HUES64 (cell line): ENCODE measurements at regions not wholly inside any gene's neighbourhood (a gene's known extent, or its start where the extent isn't known, plus 50 kb on each side); places are given as distances from the start of the nearest gene placed in this dataset.
"Not testable (repeated sequence)": the region's sequence is repeated elsewhere in the genome, so short reads cannot be mapped to it uniquely, and the experiment has no call there.

Experiments
- H3K27ac ChIP-seq: 2 replicates; pipeline ENCODE4 v1.7.0; 2013; ENCODE audit warnings: low read depth, low read length, inconsistent platforms
- H3K27me3 ChIP-seq: 2 replicates; pipeline ENCODE4 v1.6.1; 2013; ENCODE audit warnings: mild to moderate bottlenecking, low read length; ENCODE audit not compliant: insufficient read depth
- H3K36me3 ChIP-seq: 2 replicates; pipeline ENCODE4 v1.6.1; 2013; ENCODE audit warnings: mild to moderate bottlenecking, low read length; ENCODE audit not compliant: insufficient read depth
- H3K4me1 ChIP-seq: 2 replicates; pipeline ENCODE4 v1.6.1; 2013; ENCODE audit warnings: mild to moderate bottlenecking, low read length, moderate library complexity; ENCODE audit not compliant: insufficient read depth
- H3K4me3 ChIP-seq: 2 replicates; pipeline ENCODE4 v1.5.1; 2013; ENCODE audit warnings: mild to moderate bottlenecking, low read length, moderate library complexity
- H3K9ac ChIP-seq: 2 replicates; pipeline ENCODE4 v1.6.1; 2013; ENCODE audit warnings: mild to moderate bottlenecking, low read depth, low read length
- H3K9me3 ChIP-seq: 2 replicates; pipeline ENCODE4 v1.6.1; 2013; ENCODE audit warnings: low read depth, low read length; ENCODE audit not compliant: insufficient read depth
- WGBS: fragments of 150-250, 120-280 bp; methylation state at CpG from one replicate; pipeline ENCODE4 v1.1.7; 2013; ENCODE audit warnings: missing lambda C conversion rate; 5-methylcytosine and 5-hydroxymethylcytosine counted together

DNA sequence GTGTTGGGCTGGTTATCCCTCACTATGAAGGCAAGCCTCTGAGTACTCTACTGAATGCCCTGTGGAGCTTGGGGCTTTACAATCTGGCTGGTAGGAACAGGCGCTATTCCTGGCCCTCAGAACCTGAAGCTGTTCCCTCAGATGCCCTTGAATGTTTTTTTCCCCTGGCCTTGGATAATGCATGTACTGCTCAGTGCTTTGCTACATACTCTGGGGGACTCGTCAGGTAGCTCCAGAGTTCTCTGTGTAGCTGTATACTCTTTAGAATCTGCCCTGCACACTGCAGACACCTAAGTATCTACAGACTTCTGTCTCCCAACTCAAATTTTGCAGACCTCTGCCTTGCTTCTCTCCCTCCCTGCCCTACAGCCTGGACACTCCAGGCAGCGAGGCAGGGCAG lies 93.2 kb downstream of the PROP1 start:
- H3K4me1 ChIP-seq, H3K27me3 ChIP-seq, H3K9ac ChIP-seq, H3K9me3 ChIP-seq, H3K27ac ChIP-seq, H3K4me3 ChIP-seq, H3K36me3 ChIP-seq: not testable (repeated sequence)
- 67% methylated on average over 1 of the region's 3 CpGs for WGBS

DNA sequence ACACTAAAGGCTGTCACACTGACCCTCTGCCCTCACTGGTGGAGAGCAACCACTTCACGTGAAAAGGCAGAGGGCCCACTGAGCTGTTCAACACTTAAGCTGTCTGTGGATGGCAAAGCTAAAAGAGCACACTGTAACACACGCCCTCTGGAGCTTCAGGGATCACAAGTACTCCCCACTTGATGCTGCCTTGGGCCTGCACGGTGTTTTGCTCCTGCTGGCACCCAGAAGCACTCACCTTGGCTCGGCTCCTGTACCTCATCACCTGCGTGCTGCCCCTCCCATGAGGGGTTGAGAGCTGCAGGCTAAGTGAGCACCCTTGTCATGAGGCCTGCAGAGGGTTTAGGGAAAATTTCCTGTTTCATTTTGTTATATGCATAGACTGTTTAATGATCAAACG lies 96.0 kb downstream of the PROP1 start:
- H3K36me3 ChIP-seq, H3K9me3 ChIP-seq, H3K27me3 ChIP-seq, H3K27ac ChIP-seq, H3K9ac ChIP-seq, H3K4me1 ChIP-seq, H3K4me3 ChIP-seq: not testable (repeated sequence)
- 88% methylated on average over 2 of the region's 6 CpGs for WGBS

DNA sequence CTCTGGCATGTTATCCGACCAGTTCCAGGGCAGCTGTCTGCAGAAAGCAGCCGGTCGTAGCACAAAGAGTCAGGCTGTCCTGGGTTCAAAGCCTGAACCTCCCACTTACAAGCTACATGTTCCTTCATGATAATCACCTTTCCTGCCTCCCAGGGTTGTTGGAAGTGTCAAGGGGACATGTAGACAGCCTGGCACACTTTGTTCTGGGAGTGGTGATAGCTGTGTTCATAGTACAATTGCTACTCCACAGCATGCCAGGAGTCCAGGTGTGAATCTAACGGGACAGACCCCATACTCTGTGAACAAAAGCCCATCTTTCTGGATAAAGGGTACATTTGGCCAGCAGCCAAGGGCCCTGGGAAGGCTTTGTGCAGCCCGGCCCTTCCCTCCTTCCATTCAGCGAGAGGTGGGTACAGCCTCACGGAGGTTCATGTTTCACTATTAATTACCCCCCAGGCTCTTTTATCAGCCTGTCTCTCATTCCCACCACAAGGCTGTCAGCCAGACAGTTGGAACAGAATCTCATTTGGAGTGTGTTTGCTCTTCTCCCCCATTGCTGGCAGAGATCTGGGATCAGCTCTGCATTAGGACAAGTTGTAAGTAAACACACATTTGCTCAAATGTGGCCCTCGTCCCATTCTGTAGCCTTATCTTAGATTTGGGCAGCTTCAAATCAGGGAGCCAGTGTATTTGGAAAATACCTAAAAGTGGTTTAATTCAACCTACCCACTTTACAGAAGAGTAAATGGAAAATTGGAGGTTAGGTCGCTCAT lies 101.2 kb downstream of the PROP1 start:
- no CpG with 5 or more reads among the region's 9 CpGs for WGBS
- not testable (repeated sequence) for H3K27me3 ChIP-seq, H3K9ac ChIP-seq, H3K9me3 ChIP-seq, H3K4me1 ChIP-seq, H3K27ac ChIP-seq, H3K36me3 ChIP-seq, H3K4me3 ChIP-seq

DNA sequence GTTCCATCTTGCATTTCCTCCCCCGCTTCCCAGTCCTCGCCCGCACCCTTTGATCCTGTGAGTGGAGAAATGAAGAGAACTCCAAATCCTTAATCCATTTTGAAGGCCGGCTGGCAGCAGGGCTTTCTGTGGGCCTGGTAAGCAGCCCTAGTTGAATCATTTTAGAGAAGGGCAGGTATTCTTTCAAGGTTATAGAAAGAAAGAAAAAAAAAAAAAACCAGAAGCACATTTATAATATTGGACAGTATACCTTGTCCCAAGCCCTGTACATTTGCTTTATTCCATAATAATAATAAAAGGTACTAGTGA lies 103.7 kb downstream of the PROP1 start:
- not testable (repeated sequence) for H3K36me3 ChIP-seq, H3K4me3 ChIP-seq, H3K27ac ChIP-seq, H3K9ac ChIP-seq, H3K27me3 ChIP-seq, H3K9me3 ChIP-seq, H3K4me1 ChIP-seq
- WGBS, result 100% methylated on average over 3 of the region's 4 CpGs

DNA sequence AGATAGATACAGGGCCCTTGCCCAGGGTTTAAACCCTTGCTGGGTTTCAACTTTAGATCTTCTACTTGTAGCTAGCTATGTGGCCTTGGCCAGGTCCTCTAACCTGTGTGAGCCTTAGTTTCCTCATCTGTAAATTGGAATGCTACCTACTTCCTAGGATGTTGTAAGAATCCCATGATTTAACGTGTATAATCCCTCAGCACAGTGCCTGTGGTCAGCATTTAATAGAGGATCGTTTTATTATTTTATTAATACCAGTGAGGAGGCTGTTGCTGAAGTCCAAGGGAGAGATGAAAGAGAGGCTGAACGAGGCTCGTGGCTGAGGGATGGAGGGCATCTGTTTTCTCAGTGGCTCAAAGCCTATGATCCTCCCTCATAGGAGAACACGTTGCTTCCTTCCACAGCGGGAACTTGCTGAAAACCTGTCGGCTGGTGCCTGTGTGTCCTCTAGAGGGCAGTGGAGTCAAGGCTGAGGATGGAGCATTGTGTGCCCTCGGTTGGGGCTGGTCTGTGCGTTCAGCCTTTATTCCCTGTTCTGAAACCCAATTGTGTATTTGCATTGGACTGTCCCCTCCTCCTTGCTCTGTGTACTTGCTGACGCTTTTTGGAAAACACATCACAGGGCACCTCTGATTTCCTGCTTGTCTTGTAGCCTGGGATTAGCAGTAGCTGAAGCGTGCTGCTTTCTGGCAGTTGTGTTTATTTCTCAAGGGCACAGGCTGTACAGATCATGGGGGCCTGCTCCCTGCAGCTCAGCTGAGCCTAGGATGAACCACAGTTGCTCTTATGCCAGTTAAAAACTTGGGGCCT lies 104.3 kb downstream of the PROP1 start:
- not testable (repeated sequence) for H3K27ac ChIP-seq, H3K27me3 ChIP-seq, H3K9ac ChIP-seq, H3K36me3 ChIP-seq, H3K4me1 ChIP-seq, H3K4me3 ChIP-seq, H3K9me3 ChIP-seq
- WGBS, result 0% methylated on average over 1 of the region's 11 CpGs

DNA sequence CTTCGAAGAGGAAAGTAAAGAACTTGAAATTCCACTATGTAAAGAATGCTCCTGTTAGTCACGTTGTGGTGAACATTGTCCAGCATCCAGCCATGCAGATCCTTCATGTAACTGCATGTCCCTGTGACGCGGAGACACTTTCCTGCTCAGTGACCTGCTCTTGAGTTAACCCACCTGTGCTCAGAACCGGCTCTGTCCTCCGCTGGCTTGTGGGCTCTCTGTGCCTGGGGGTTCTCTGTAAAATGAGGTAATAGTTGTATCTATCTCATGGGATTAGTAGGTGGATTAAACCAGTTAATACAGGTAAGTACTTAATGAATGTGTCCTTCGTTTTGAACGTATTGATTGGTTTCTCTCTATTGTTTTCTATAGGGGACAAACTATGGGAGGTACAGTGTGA lies 100.6 kb upstream of the FAM153A start:
- not testable (repeated sequence) for H3K36me3 ChIP-seq, H3K27ac ChIP-seq, H3K27me3 ChIP-seq, H3K4me3 ChIP-seq, H3K4me1 ChIP-seq, H3K9me3 ChIP-seq, H3K9ac ChIP-seq
- WGBS, result 93% methylated on average over 8 of the region's 8 CpGs

DNA sequence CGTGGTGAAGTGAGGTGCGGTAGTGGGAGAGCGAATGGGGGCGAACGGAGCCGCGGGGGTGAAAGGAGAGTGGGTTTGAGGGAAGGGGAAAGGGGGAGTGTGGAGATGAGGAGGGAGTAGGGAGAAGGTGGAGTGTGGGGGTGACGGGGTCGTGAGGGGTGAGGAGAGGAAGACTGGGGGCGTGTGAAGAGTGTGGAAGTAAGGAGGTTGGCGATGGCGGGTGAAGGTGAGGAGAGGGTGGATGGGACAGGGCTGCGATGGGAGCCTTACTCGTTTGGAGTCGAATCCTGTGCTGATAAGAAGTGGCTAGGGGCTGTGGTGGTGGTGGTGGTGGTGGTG lies 93.2 kb upstream of the FAM153A start:
- not testable (repeated sequence) for H3K4me1 ChIP-seq, H3K9ac ChIP-seq, H3K9me3 ChIP-seq, H3K27ac ChIP-seq, H3K27me3 ChIP-seq, H3K36me3 ChIP-seq
- peak overlapping the region; percentile 42 for H3K4me3 ChIP-seq
- WGBS, result 2% methylated on average over 5 of the region's 15 CpGs

DNA sequence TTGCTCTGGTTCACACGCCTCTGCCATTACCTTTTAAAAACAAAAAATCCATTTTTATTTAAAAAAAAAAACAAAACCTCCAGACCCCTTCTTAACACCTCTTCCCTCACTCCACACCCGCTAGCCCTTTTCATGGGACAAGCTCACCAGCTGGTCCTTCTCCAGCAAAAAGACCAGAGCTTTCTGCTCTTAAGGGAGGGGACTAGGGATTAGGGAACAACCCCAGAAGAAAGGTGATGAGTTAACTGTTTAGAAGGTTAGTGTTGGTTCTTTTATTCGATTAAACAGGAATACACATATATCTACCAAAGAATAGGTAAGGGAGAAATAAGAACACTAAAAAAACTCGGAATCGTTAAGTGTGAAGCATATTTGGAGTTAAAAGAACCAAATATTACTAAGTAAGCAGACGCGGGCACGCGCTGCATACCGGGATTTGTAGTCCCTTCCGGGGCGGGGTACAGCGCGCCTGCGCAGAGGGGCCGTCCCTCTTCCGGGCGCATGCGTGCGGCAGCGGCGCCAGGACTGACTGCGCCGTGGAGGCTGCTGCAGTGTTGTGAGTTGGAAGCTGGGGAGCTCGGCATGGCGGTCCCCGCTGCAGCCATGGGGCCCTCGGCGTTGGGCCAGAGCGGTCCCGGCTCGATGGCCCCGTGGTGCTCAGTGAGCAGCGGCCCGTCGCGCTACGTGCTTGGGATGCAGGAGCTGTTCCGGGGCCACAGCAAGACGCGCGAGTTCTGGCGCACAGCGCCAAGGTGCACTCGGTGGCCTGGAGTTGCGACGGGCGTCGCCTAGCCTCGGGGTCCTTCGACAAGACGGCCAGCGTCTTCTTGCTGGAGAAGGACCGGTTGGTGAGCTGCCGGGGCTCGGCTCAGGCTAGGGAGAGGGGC lies 92.6 kb upstream of the FAM153A start:
- H3K4me3 ChIP-seq, result peak overlapping the region; percentile 40
- not testable (repeated sequence) for H3K9me3 ChIP-seq, H3K9ac ChIP-seq, H3K27ac ChIP-seq, H3K27me3 ChIP-seq, H3K36me3 ChIP-seq, H3K4me1 ChIP-seq
- no CpG with 5 or more reads among the region's 56 CpGs for WGBS

DNA sequence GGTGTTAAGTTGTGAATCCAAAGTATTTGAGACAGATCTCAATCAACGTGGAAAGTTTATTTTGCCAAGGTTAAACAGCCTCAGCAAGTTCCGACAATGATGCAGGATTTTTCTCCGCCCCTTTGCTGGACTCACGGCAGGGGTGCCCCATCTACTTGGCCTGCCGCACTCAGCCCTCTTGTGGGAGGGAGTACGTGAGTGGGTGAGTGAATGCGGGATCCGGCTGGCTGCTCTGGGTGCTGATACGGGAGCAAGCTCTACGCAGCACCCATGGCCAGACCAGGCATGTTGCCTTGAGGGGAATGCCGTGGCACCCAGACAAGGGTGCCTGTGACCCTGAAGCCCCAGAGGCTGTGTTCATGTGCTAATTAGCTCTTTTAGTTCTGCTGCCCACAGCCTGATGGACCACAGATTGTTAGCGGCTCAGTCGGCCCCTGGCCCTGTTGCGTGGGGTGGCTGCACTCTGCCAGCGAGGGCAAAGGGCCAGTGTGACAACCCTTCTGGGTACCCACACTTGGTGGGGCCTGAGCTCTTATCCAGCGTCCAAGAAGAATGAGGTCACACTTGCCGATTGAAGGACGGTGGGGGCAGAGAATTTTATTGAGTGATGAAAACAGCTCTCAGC lies 81.2 kb upstream of the FAM153A start:
- H3K27me3 ChIP-seq, H3K36me3 ChIP-seq, H3K4me1 ChIP-seq, H3K9ac ChIP-seq, H3K9me3 ChIP-seq, H3K27ac ChIP-seq, H3K4me3 ChIP-seq: not testable (repeated sequence)
- no CpG with 5 or more reads among the region's 18 CpGs for WGBS

DNA sequence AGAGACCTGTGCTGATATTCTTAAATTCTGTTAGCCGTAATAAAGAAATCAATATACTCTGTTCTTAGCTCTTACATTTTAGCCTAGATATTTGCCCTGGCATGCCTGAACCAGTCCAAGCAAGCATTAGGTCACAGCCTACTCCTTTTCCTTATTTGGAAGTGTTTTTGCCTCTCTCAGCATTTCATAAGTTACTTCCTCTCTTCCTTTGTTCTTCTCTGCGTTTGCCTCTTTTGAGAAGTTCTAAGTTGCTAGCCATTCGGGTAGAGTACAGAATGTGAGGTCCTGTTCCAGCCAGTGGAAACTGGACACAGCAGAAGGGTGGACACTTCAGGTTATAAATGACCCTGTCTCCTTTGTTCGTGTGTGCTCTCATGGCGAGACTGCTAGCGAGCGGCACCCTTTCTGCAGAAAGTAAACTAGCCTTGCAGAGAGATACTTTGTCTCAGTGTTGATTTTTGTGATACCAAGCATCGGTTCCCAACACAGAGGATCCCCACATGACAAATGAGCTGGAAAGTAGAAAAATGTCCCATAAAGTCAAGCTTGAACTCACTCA lies 75.0 kb upstream of the FAM153A start:
- H3K27ac ChIP-seq, H3K36me3 ChIP-seq, H3K9ac ChIP-seq, H3K4me3 ChIP-seq, H3K9me3 ChIP-seq, H3K4me1 ChIP-seq, H3K27me3 ChIP-seq: not testable (repeated sequence)
- WGBS, result 99% methylated on average over 4 of the region's 8 CpGs

DNA sequence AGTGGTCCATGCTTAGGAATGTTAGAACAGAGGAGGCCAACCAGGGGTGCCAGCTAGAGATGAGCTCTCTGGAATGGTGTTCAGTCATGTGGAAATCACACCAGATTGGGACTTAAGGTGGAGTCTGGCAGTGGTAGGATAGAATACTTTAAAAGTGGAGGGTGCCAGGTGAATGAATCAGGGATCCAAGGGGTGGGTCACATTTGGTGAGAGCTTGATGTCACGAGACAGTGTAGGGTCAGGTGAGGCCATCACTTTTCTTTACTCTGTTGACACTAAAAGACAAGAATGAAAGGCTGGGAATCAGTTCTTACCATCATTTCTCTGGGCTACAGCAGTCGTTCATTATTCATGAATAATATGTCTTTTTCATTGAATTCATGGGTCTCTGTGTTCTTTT lies 73.8 kb upstream of the FAM153A start:
- H3K9me3 ChIP-seq, H3K36me3 ChIP-seq, H3K4me3 ChIP-seq, H3K27me3 ChIP-seq, H3K27ac ChIP-seq, H3K4me1 ChIP-seq, H3K9ac ChIP-seq: not testable (repeated sequence)
- WGBS, result no CpG with 5 or more reads among the region's 2 CpGs
